Stomach (tissue), 8 donors: ENCODE measurements at regions not wholly inside any gene's neighbourhood (a gene's known extent, or its start where the extent isn't known, plus 50 kb on each side); places are given as distances from the start of the nearest gene placed in this dataset.

Experiments
- DNase-seq, 2 donors: peaks; one replicate each; pipeline versions ENCODE4 v3.0.0 to v3.0.0-alpha.2; 2013 to 2019
- H3K27ac ChIP-seq, 5 donors: fragments of 200-600 bp in 4 of 5; sonication (generic) in 4 of 5; one replicate each; pipeline ENCODE4 v1.5.1; 2013 to 2019; ENCODE audit warnings: mild to moderate bottlenecking in 1 of 5, moderate library complexity in 1 of 5
- H3K27me3 ChIP-seq, 3 donors: fragments of 200-600 bp; sonication (generic); one replicate each; pipeline ENCODE4 v1.5.1; 2017 to 2019; ENCODE audit warnings: mixed run types in 1 of 3
- H3K36me3 ChIP-seq, 4 donors: fragments of 200-600 bp; sonication (generic); 1 replicate in 3 of 4; 2 replicates in 1 of 4; pipeline ENCODE4 v1.5.1; 2016 to 2019
- H3K4me1 ChIP-seq, 4 donors: fragments of 200-600 bp; sonication (generic); one replicate each; pipeline ENCODE4 v1.5.1; 2016 to 2019
- H3K4me3 ChIP-seq, 4 donors: fragments of 200-600 bp; sonication (generic) in 3 of 4; one replicate each; pipeline ENCODE4 v1.5.1; 2016 to 2019; ENCODE audit warnings: mild to moderate bottlenecking in 1 of 4
- H3K9me3 ChIP-seq, 4 donors: fragments of 200-600 bp; sonication (generic); one replicate each; pipeline ENCODE4 v1.5.1; 2016 to 2019
- EP300 ChIP-seq: sonication (generic); formaldehyde crosslinking; IDR thresholded peaks from one replicate; pipeline ENCODE4 v1.6.1; 2017; ENCODE audit warnings: antibody characterized with exemption
- POLR2A ChIP-seq, 4 donors: fragments of 450-650 bp; IDR thresholded peaks; one replicate each; pipeline ENCODE4 v1.6.1; 2016; ENCODE audit warnings: antibody characterized with exemption in 4 of 4, control low read depth in 2 of 4, mild to moderate bottlenecking in 1 of 4, moderate library complexity in 1 of 4
- POLR2AphosphoS5 ChIP-seq, 3 donors: sonication (generic); formaldehyde crosslinking; IDR thresholded peaks; one replicate each; pipeline ENCODE4 v1.6.1; 2016; ENCODE audit warnings: antibody characterized with exemption in 3 of 3
- WGBS, 5 donors: extraction: QIAGEN DNeasy Blood & Tissue Kit in 3 of 5; methylation state at CpG; one replicate each; pipeline versions ENCODE4 v1.1.5 to v1.1.7; 2013 to 2018; 5-methylcytosine and 5-hydroxymethylcytosine counted together
- intact Hi-C: fragments of 100-400 bp; cut with DNase I; formaldehyde crosslinking; loops from one replicate; pipeline ENCODE4 v1.15.1; 2023; ENCODE audit warnings: low total_unique reads
- TF ChIP-seq, protein P1 (sequence below), 7 experiments: fragments of 450-650 bp in 4 of 7; fragments of 200-600 bp in 3 of 7; sonication (generic) in 3 of 7; IDR thresholded peaks; one replicate each; pipeline ENCODE4 v1.5.1; 2016 to 2019; ENCODE audit warnings: antibody characterized with exemption in 7 of 7, control low read depth in 2 of 7, mild to moderate bottlenecking in 1 of 7
- donor health status: healthy with polysubstance abuse.
- donor health status: Bipolar disorder and iron deficiency.
- donor health status: healthy.

- Histone ChIP-seq H3K9me3 (peaks cover 12 to 59% (median 29%) of the 10 kb centered on the region in 4 donors), H3K36me3 (no peaks in the 10 kb centered on the region), H3K27me3 (no peaks in the 10 kb centered on the region), H3K4me3 (no peak overlapping the region), H3K27ac (no peak overlapping the region), H3K4me1 (no peaks in the 10 kb centered on the region)
- 58 to 89% (median 67%) methylated on average over 3 of the region's 3 CpGs for WGBS, 5 donors
- TF ChIP-seq, protein P1, sequence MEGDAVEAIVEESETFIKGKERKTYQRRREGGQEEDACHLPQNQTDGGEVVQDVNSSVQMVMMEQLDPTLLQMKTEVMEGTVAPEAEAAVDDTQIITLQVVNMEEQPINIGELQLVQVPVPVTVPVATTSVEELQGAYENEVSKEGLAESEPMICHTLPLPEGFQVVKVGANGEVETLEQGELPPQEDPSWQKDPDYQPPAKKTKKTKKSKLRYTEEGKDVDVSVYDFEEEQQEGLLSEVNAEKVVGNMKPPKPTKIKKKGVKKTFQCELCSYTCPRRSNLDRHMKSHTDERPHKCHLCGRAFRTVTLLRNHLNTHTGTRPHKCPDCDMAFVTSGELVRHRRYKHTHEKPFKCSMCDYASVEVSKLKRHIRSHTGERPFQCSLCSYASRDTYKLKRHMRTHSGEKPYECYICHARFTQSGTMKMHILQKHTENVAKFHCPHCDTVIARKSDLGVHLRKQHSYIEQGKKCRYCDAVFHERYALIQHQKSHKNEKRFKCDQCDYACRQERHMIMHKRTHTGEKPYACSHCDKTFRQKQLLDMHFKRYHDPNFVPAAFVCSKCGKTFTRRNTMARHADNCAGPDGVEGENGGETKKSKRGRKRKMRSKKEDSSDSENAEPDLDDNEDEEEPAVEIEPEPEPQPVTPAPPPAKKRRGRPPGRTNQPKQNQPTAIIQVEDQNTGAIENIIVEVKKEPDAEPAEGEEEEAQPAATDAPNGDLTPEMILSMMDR (IDR thresholded peaks at IDR 0.05): no peak
- TF ChIP-seq POLR2AphosphoS5 (IDR thresholded peaks at IDR 0.05) (no peak), POLR2A (IDR thresholded peaks at IDR 0.05) (no peak), EP300 (no peak)
- intact Hi-C loops: no loop called here
- no peak for DNase-seq
Observed at GRCh38 chr2:80968450-80968849, 663.9 kb upstream of the LRRTM1 start.

DNA sequence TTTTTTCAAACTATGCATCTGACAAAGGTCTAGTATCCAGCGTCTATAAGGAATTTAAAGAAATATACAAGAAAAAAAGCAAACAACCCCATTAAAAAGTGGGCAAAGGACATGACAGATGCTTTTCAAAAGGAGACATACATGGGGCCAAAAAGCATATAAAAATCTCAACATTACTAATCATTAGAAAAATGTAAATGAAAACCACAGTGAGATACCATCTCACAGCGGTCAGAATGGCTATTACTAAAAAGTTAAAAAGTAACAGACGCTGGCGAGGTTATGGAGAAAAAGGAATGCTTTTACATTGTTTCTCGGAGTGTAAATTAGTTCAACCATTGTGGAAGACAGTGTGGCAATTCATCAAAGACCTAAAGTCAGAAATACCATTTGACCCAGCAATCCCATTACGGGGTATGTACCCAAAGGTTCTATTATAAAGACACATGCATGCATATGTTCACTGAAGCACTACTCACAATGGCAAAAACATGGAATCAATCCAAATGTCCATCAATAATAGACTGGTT, 643.1 kb upstream of the LRRTM1 start:
- TF ChIP-seq, protein P1 (IDR thresholded peaks at IDR 0.05): no peak
- TF ChIP-seq EP300 (no peak), POLR2AphosphoS5 (IDR thresholded peaks at IDR 0.05) (no peak), POLR2A (IDR thresholded peaks at IDR 0.05) (no peak)
- no peaks in the 10 kb centered on the region for H3K27me3 ChIP-seq
- no peak overlapping the region for H3K27ac ChIP-seq
- H3K9me3 ChIP-seq: no peaks in the 10 kb centered on the region
- DNase-seq: no peak
- intact Hi-C loops: no loop called here
- H3K4me1 ChIP-seq: no peaks in the 10 kb centered on the region
- 69 to 80% (median 71%) methylated on average over 6 of the region's 6 CpGs for WGBS, 5 donors
- H3K36me3 ChIP-seq: no peaks in the 10 kb centered on the region
- no peak overlapping the region for H3K4me3 ChIP-seq

GRCh38 chr2:80943487-80943886, 638.9 kb upstream of the LRRTM1 start:
- intact Hi-C loops: no loop called here
- Histone ChIP-seq H3K4me3 (no peak overlapping the region), H3K9me3 (no peaks in the 10 kb centered on the region), H3K4me1 (no peaks in the 10 kb centered on the region), H3K27ac (no peak overlapping the region), H3K27me3 (no peaks in the 10 kb centered on the region), H3K36me3 (no peaks in the 10 kb centered on the region)
- 83 to 94% (median 90%) methylated on average over 3 of the region's 3 CpGs for WGBS, 5 donors
- TF ChIP-seq EP300 (no peak), POLR2AphosphoS5 (IDR thresholded peaks at IDR 0.05) (no peak), POLR2A (IDR thresholded peaks at IDR 0.05) (no peak)
- TF ChIP-seq, protein P1 (IDR thresholded peaks at IDR 0.05): no peak
- no peak for DNase-seq

DNA sequence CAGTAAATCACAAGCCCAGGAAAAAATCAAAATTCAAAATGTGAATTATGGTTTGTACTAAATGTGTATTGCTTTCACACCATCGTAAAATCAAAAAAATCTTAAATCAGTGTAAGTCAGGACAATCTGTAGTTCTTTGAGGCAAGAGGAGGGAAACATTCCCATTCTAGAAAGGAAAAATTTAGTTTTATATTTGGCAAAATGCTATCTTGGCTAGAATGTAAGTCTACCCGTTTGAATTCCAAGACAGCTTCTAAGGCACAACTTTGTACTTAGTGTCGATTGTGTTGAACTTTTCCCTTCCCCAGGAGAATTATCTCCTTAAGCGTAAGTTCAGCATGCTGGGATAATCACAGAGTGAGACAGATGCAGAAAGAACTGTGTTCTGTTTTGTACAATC, 638.2 kb upstream of the LRRTM1 start:
- Histone ChIP-seq H3K36me3 (no peaks in the 10 kb centered on the region), H3K27me3 (no peaks in the 10 kb centered on the region), H3K9me3 (no peaks in the 10 kb centered on the region), H3K27ac (no peak overlapping the region), H3K4me3 (no peak overlapping the region), H3K4me1 (no peaks in the 10 kb centered on the region)
- TF ChIP-seq EP300 (no peak), POLR2A (IDR thresholded peaks at IDR 0.05) (no peak), POLR2AphosphoS5 (IDR thresholded peaks at IDR 0.05) (no peak)
- TF ChIP-seq, protein P1 (IDR thresholded peaks at IDR 0.05): no peak
- DNase-seq: no peak
- intact Hi-C loops: no loop called here
- 81 to 87% (median 84%) methylated on average over 4 of the region's 4 CpGs for WGBS, 5 donors
